SIG-M5 (cell line): ENCODE measurements at regions not wholly inside any gene's neighbourhood (a gene's known extent, or its start where the extent isn't known, plus 50 kb on each side); places are given as distances from the start of the nearest gene placed in this dataset.
"Not testable (repeated sequence)": the region's sequence is repeated elsewhere in the genome, so short reads cannot be mapped to it uniquely, and the experiment has no call there.

Experiments
- DNase-seq: peaks from one replicate; lab custom pipeline; 2025; lab: John Stamatoyannopoulos, UW

- no peak for DNase-seq
Measured at GRCh38 chr2:40690525-40690924, 238.6 kb upstream of the SLC8A1 start.

GRCh38 chr2:40700231-40700954 lies 248.5 kb upstream of the SLC8A1 start:
- DNase-seq = no peak

- DNase-seq = not testable (repeated sequence)
Measured at GRCh38 chr2:40712197-40712894, 260.5 kb upstream of the SLC8A1 start.

GRCh38 chr2:40716879-40717278 lies 265.0 kb upstream of the SLC8A1 start:
- no peak for DNase-seq

- DNase-seq = no peak
Measured at GRCh38 chr2:40719414-40719813, 267.5 kb upstream of the SLC8A1 start.

- no peak for DNase-seq
Measured at GRCh38 chr2:40721595-40721994, 269.7 kb upstream of the SLC8A1 start.

GRCh38 chr2:40723194-40723593 lies 271.3 kb upstream of the SLC8A1 start:
- DNase-seq = no peak

- DNase-seq = no peak
Measured at GRCh38 chr2:40725040-40725439, 273.1 kb upstream of the SLC8A1 start.

- DNase-seq = no peak
Measured at GRCh38 chr2:40725950-40726349, 274.1 kb upstream of the SLC8A1 start.

GRCh38 chr2:40734797-40735196 lies 282.9 kb upstream of the SLC8A1 start:
- DNase-seq = no peak

- no peak for DNase-seq
Measured at GRCh38 chr2:40737180-40737579, 285.3 kb upstream of the SLC8A1 start.

GRCh38 chr2:40740419-40740818 lies 288.5 kb upstream of the SLC8A1 start:
- DNase-seq = no peak

GRCh38 chr2:40741532-40741931 lies 289.6 kb upstream of the SLC8A1 start:
- no peak for DNase-seq

- DNase-seq = no peak
Measured at GRCh38 chr2:40746191-40746590, 294.3 kb upstream of the SLC8A1 start.

- DNase-seq = no peak
Measured at GRCh38 chr2:40751981-40752380, 300.1 kb upstream of the SLC8A1 start.

- no peak for DNase-seq
Measured at GRCh38 chr2:40752796-40753195, 300.9 kb upstream of the SLC8A1 start.

- DNase-seq = no peak
Measured at GRCh38 chr2:40754912-40755311, 303.0 kb upstream of the SLC8A1 start.

- no peak for DNase-seq
Measured at GRCh38 chr2:40758401-40759155, 306.7 kb upstream of the SLC8A1 start.

GRCh38 chr2:40760071-40760666 lies 308.3 kb upstream of the SLC8A1 start:
- no peak for DNase-seq

- DNase-seq = no peak
Measured at GRCh38 chr2:40773291-40773690, 321.4 kb upstream of the SLC8A1 start.

- no peak for DNase-seq
Measured at GRCh38 chr2:40783704-40784103, 331.8 kb upstream of the SLC8A1 start.

GRCh38 chr2:40786636-40787035 lies 334.7 kb upstream of the SLC8A1 start:
- no peak for DNase-seq

- DNase-seq = no peak
Measured at GRCh38 chr2:40797120-40797519, 345.2 kb upstream of the SLC8A1 start.
